ENCODE measurements at regions not wholly inside any gene's neighbourhood (a gene's known extent, or its start where the extent isn't known, plus 50 kb on each side); places are given as distances from the start of the nearest gene placed in this dataset.

DNA sequence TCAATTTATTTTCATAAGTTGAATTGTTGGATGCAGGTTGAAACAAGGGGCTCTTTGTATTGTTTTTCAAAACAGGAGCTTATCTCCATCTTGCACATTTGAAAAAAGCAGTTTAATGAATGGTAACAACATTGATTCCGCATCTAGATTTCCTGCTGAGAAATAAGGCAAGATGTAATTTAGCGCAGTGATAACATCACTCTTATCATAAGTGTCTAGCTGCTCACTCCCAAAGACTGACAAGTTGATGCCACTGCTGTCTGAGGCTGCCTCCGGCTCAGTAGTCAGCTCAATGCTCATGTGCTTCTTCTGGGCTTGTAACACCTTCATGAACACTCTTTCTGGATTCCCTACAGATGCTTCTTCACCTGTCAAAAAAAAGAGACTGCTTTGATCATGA is 92.4 kb downstream of the KPNA2 start:
- H3K27ac Mint-ChIP-seq: no peak overlapping the region
- no peaks in the 10 kb centered on the region for H3K9me3 Mint-ChIP-seq
- ATAC-seq: no peak

GRCh38 chr17:68131456-68131855 is 95.9 kb downstream of the KPNA2 start:
- no peaks in the 10 kb centered on the region for H3K9me3 Mint-ChIP-seq
- peaks cover 5% of the 10 kb centered on the region for H3K36me3 Mint-ChIP-seq (ENCODE audit: low read depth)
- ATAC-seq: no peak
- no peak overlapping the region for H3K27ac Mint-ChIP-seq
- no peaks in the 10 kb centered on the region for H3K4me1 Mint-ChIP-seq
- no peak overlapping the region for H3K4me3 Mint-ChIP-seq
- H3K27me3 Mint-ChIP-seq: no peaks in the 10 kb centered on the region
- DNase-seq: no peak

More for the DNA sequence above, 92.4 kb downstream of the KPNA2 start:
- Mint-ChIP-seq H3K4me3 (no peak overlapping the region), H3K36me3 (ENCODE audit: low read depth) (peaks cover 12% of the 10 kb centered on the region), H3K27me3 (no peaks in the 10 kb centered on the region), H3K4me1 (peaks cover 8% of the 10 kb centered on the region)
- DNase-seq: no peak

GRCh38 chr17:68133346-68134045 is 98.0 kb downstream of the KPNA2 start:
- DNase-seq (no peak), ATAC-seq (peak; percentile 28)
- H3K36me3 Mint-ChIP-seq (ENCODE audit: low read depth): peaks cover 4% of the 10 kb centered on the region
- H3K9me3 Mint-ChIP-seq: no peaks in the 10 kb centered on the region
- no peaks in the 10 kb centered on the region for H3K4me1 Mint-ChIP-seq
- H3K27me3 Mint-ChIP-seq: no peaks in the 10 kb centered on the region
- no peak overlapping the region for H3K27ac Mint-ChIP-seq
- no peak overlapping the region for H3K4me3 Mint-ChIP-seq

GRCh38 chr17:68134046-68134637 is 98.6 kb downstream of the KPNA2 start:
- no peaks in the 10 kb centered on the region for H3K4me1 Mint-ChIP-seq

DNA sequence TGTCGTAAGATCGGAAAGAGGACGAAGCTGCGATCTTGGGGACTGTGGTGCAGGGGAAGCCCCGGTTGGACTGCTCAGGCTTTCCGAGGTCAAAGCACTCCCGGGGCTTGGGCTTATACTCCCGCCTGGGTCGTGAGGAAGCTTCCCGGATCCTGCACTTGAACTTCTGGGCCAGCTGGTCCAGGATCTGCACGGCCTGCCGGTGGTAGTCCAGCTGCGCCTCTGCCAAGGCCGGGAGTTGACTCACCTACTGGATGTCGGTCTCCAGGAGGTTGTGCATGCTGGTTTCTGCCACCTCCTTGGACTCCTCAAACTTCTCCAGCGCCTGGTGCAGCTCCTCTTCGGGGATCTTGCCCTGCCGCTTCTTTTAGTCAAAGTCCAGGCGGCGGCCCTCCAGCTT is 99.2 kb downstream of the KPNA2 start:
- ATAC-seq (no peak), DNase-seq (no peak)
- Mint-ChIP-seq H3K9me3 (no peaks in the 10 kb centered on the region), H3K36me3 (ENCODE audit: low read depth) (peaks cover 4% of the 10 kb centered on the region), H3K4me3 (no peak overlapping the region), H3K4me1 (no peaks in the 10 kb centered on the region), H3K27ac (no peak overlapping the region), H3K27me3 (no peaks in the 10 kb centered on the region)

More at GRCh38 chr17:68134046-68134637, 98.6 kb downstream of the KPNA2 start:
- Mint-ChIP-seq H3K27me3 (no peaks in the 10 kb centered on the region), H3K4me3 (no peak overlapping the region), H3K9me3 (no peaks in the 10 kb centered on the region), H3K27ac (no peak overlapping the region), H3K36me3 (ENCODE audit: low read depth) (peaks cover 4% of the 10 kb centered on the region)
- DNase-seq (no peak), ATAC-seq (no peak)

DNA sequence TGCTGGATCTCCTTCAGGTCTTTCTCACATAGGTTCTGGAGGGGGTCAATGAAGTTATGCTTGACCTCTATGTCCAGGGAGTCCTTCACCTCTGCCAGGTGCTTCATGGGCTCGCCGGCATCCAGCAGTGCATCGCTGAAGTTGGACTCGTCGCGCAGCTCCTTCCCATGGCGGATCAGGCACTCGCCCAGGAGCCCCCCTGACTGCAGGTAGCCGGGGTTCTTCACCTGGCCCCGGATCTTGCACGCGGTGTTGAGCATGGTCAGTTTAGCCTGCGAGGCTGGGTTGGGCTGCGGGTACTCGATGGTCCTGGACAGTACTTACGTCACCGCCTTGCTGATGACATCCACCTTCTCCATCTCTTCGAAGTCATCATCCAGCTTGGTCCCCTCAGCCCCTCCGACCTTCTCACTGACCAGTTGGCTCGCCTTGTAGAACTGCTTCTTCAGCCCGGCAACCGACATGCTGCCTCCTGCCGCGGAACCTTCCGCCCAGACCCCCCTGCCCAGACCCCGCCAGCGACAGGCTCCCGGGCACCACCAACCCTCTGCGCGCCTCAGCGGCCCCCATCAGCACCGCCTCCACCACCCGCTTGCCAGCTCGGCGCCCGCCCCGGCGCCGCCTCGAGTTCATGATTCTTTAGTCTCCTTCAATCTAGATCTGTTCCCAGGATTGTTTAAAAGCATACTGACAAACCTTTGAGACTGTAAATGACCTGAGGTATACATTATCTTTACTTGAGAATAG is 99.8 kb downstream of the KPNA2 start:
- Mint-ChIP-seq H3K36me3 (ENCODE audit: low read depth) (peaks cover 4% of the 10 kb centered on the region), H3K4me3 (no peak overlapping the region), H3K9me3 (no peaks in the 10 kb centered on the region)

DNA sequence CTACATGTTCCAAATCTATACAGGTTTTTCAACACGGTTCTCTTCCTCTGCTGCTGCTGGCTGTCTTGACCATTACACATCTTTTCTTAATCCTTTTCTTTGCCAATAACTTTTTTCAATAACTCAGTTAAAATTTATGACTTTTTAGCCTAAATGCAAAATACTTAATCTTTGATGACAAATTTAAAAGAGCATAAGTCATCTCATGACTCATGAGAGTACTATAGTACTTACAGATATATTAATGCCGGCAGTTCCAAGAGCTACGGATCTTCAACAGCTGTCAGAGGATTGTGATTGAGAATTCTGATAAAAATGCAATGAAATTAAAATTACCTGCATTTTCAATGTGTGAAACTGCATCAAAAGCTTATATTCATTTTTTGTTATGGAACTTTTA is 105.5 kb downstream of the KPNA2 start:
- H3K27ac Mint-ChIP-seq: no peak overlapping the region

More for the DNA sequence above, 99.8 kb downstream of the KPNA2 start:
- Mint-ChIP-seq H3K27ac (no peak overlapping the region), H3K4me1 (no peaks in the 10 kb centered on the region), H3K27me3 (no peaks in the 10 kb centered on the region)
- no peak for DNase-seq
- no peak for ATAC-seq

DNA sequence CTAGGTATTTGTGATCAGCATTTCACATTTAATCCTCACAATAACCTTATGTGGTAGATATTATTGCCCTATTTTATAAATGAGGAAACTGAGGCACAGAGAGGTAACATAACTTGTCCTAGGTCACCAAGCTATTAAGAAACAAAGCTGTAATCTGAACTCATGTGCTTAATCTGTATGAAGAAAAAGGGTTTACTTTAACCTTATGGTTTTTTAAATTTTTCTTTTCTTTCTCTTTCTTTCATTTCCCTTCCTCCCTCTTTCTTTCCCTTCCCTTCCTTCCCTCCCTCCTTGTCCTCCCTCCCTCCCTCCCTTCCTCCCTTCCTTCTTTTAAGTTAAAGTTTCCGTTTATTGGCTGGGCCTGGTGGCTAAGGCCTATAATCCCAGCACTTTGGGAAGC is 105.2 kb upstream of the AMZ2 start:
- Mint-ChIP-seq H3K4me1 (no peaks in the 10 kb centered on the region), H3K4me3 (no peak overlapping the region), H3K36me3 (ENCODE audit: low read depth) (no peaks in the 10 kb centered on the region), H3K27me3 (no peaks in the 10 kb centered on the region), H3K27ac (no peak overlapping the region), H3K9me3 (no peaks in the 10 kb centered on the region)
- DNase-seq (no peak), ATAC-seq (no peak)

More for the DNA sequence above, 105.5 kb downstream of the KPNA2 start:
- Mint-ChIP-seq H3K4me3 (no peak overlapping the region), H3K4me1 (no peaks in the 10 kb centered on the region), H3K36me3 (ENCODE audit: low read depth) (no peaks in the 10 kb centered on the region), H3K9me3 (no peaks in the 10 kb centered on the region), H3K27me3 (no peaks in the 10 kb centered on the region)
- DNase-seq: no peak
- no peak for ATAC-seq

- Mint-ChIP-seq H3K27me3 (no peaks in the 10 kb centered on the region), H3K9me3 (no peaks in the 10 kb centered on the region), H3K36me3 (ENCODE audit: low read depth) (no peaks in the 10 kb centered on the region), H3K4me1 (no peaks in the 10 kb centered on the region), H3K27ac (no peak overlapping the region), H3K4me3 (no peak overlapping the region)
- ATAC-seq (no peak), DNase-seq (no peak)
Measured at GRCh38 chr17:68143425-68143824, 104.4 kb upstream of the AMZ2 start.

DNA sequence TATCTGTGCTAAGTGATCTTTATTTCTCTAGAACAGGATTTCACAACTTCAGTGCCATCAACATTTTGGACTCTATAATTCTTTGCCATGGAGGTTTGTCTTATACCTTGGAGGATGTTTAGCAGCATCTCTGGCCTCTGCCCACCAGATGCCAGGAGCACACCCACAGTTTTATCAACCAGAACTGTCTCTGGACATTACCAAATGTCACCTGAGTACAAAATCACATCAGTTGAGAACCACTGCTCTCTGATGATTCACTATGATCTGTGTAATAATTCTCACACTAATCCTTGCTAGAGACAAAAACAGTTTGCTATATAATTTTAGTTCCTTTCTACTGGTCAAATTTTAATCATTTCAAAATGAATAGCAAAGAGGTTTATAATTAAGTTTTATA is 102.8 kb upstream of the AMZ2 start:
- ATAC-seq: no peak
- no peaks in the 10 kb centered on the region for H3K4me1 Mint-ChIP-seq
- no peaks in the 10 kb centered on the region for H3K9me3 Mint-ChIP-seq
- H3K4me3 Mint-ChIP-seq: no peak overlapping the region
- H3K27me3 Mint-ChIP-seq: no peaks in the 10 kb centered on the region
- DNase-seq: no peak
- H3K27ac Mint-ChIP-seq: no peak overlapping the region
- no peaks in the 10 kb centered on the region for H3K36me3 Mint-ChIP-seq (ENCODE audit: low read depth)

- H3K4me1 Mint-ChIP-seq: no peaks in the 10 kb centered on the region
- H3K4me3 Mint-ChIP-seq: no peak overlapping the region
- H3K27me3 Mint-ChIP-seq: no peaks in the 10 kb centered on the region
- H3K36me3 Mint-ChIP-seq (ENCODE audit: low read depth): no peaks in the 10 kb centered on the region
- H3K9me3 Mint-ChIP-seq: no peaks in the 10 kb centered on the region
- DNase-seq: no peak
- no peak overlapping the region for H3K27ac Mint-ChIP-seq
- ATAC-seq: no peak
Measured at GRCh38 chr17:68148936-68149335, 98.9 kb upstream of the AMZ2 start.

DNA sequence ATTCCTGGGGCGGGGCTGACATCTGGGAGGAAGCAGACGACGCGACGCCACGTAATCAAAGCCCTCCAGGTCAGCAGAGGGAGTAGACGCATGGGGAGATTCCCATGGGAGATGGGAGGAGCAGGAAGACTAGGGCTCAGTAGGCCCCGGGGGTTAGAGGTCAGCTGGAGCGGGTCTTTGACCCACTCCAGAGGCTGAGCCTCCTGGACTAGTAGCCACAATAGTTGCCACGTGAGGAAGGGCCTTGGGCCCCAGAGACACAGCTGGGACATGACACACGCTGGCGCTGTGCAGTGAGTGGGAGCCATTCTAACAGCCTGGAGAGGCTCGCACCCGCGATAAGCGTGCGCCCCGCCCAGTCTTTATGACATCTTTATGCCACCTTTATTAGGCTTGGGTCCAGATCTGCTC is 95.7 kb upstream of the AMZ2 start:
- Mint-ChIP-seq H3K9me3 (no peaks in the 10 kb centered on the region), H3K27ac (no peak overlapping the region), H3K36me3 (ENCODE audit: low read depth) (no peaks in the 10 kb centered on the region), H3K4me1 (no peaks in the 10 kb centered on the region), H3K4me3 (no peak overlapping the region), H3K27me3 (no peaks in the 10 kb centered on the region)
- DNase-seq (no peak), ATAC-seq (no peak)

- H3K36me3 Mint-ChIP-seq (ENCODE audit: low read depth): no peaks in the 10 kb centered on the region
- H3K4me1 Mint-ChIP-seq: no peaks in the 10 kb centered on the region
- no peaks in the 10 kb centered on the region for H3K27me3 Mint-ChIP-seq
- H3K4me3 Mint-ChIP-seq: no peak overlapping the region
- H3K27ac Mint-ChIP-seq: no peak overlapping the region
- no peak for ATAC-seq
- H3K9me3 Mint-ChIP-seq: no peaks in the 10 kb centered on the region
- DNase-seq: no peak
Measured at GRCh38 chr17:68155692-68156091, 92.2 kb upstream of the AMZ2 start.

- no peaks in the 10 kb centered on the region for H3K27me3 Mint-ChIP-seq
- DNase-seq (no peak), ATAC-seq (no peak)
- no peaks in the 10 kb centered on the region for H3K36me3 Mint-ChIP-seq (ENCODE audit: low read depth)
- no peak overlapping the region for H3K27ac Mint-ChIP-seq
- H3K4me1 Mint-ChIP-seq: no peaks in the 10 kb centered on the region
- no peaks in the 10 kb centered on the region for H3K9me3 Mint-ChIP-seq
- no peak overlapping the region for H3K4me3 Mint-ChIP-seq
Measured at GRCh38 chr17:68161644-68162428, 86.0 kb upstream of the AMZ2 start.
